ENCODE measurements at regions not wholly inside any gene's neighbourhood (a gene's known extent, or its start where the extent isn't known, plus 50 kb on each side); places are given as distances from the start of the nearest gene placed in this dataset.

DNA sequence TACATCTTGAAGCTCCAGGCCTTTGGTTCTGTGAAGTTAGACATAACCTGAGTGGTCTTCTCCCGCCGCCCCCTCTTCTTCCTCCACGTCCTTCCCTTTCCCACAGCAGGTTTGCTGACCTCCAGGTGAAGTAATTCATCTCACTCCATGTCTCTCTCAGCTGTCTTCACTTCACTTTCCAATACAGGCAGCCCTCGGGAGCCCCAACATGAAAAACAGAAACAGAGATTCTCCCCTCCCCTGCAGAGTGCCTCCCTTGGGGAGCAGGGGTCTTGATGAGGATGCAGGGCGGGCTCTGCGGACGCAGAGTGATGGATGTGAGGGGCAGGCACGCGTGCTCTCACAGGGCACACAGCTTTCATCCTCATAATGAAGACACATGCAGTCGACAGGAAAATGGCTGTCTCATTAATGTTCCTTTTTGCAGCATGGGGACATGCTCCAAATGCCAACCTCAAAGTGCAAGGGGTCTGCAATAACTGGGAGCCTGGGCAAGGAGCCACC is 95.6 kb downstream of the GPAM start:
- in situ Hi-C loops (cut with MboI; ENCODE audit: low sequenced_read_pairs) (no loop called here), intact Hi-C loops (cut with micrococcal nuclease) (no loop called here), dilution Hi-C loops (cut with HindIII; ENCODE audit: low sequenced_read_pairs, unreplicated experiment) (no loop called here)
- H3K23ac ChIP-seq (ENCODE audit: low read depth, low read length): no peak overlapping the region
- H2AK9ac ChIP-seq (replicated peaks; ENCODE audit: low read depth, low read length, poor library complexity): no peak overlapping the region
- H3K27ac ChIP-seq (ENCODE audit: insufficient read depth, low read length): no peak overlapping the region
- no peak overlapping the region for H2BK5ac ChIP-seq (ENCODE audit: low read depth, low read length, poor library complexity, severe bottlenecking)
- no peak overlapping the region for H3K4me2 ChIP-seq (ENCODE audit: low read depth, low read length)
- H2AFZ ChIP-seq (replicated peaks; ENCODE audit: low read length, poor library complexity): no peak overlapping the region
- H3K4me1 ChIP-seq (ENCODE audit: control insufficient read depth, insufficient read depth, low read length): no peaks in the 10 kb centered on the region
- no peaks in the 10 kb centered on the region for H3K79me1 ChIP-seq (ENCODE audit: low read depth in 1 of 2, low read length in 2 of 2)
- 0 out of 2 replicates have a peak, but pooled peaks cover 2% of the 10 kb centered on the region for H3K9me3 ChIP-seq (ENCODE audit: control insufficient read depth, insufficient read depth, low read length)
- no peaks in the 10 kb centered on the region for H3K36me3 ChIP-seq (ENCODE audit: control insufficient read depth, insufficient read depth, low read length)
- H2BK15ac ChIP-seq (ENCODE audit: low read depth, low read length): no peak overlapping the region
- H3K9ac ChIP-seq (ENCODE audit: low read depth, low read length): no peak overlapping the region
- no peak overlapping the region for H3K56ac ChIP-seq (ENCODE audit: extremely low read depth, insufficient read depth, low read length)
- no peaks in the 10 kb centered on the region for H3K9me1 ChIP-seq (ENCODE audit: insufficient read depth, low read length)
- ATAC-seq (ENCODE audit: low read depth): no peak
- H3K18ac ChIP-seq (ENCODE audit: low read depth, low read length): no peak overlapping the region
- H3K14ac ChIP-seq (replicated peaks; ENCODE audit: low read depth, low read length): no peak overlapping the region
- no peak overlapping the region for H3K4me3 ChIP-seq (ENCODE audit: insufficient read depth, low read depth, low read length)
- WGBS, 2 experiments (ENCODE audit: extremely low coverage in 2 of 2, insufficient read length in 1 of 2): 11% methylated on average over 3 of the region's 10 CpGs; no CpG with 5 or more reads in 1 of the 2 experiments
- POLR2A ChIA-PET (ENCODE audit: unreplicated experiment): no interaction called here
- no peak overlapping the region for H4K91ac ChIP-seq (ENCODE audit: insufficient read depth, low read depth, low read length)
- no peaks in the 10 kb centered on the region for H3K27me3 ChIP-seq (ENCODE audit: control insufficient read depth, insufficient read depth, low read length)
- no peak overlapping the region for H4K8ac ChIP-seq (ENCODE audit: low read depth in 2 of 2, low read length in 2 of 2)
- no peaks in the 10 kb centered on the region for H4K20me1 ChIP-seq (ENCODE audit: insufficient read depth, low read length)
- TF ChIP-seq RFX5 (IDR thresholded peaks at IDR 0.05; ENCODE audit: low read depth, low read length) (no peak), POLR2A (IDR thresholded peaks at IDR 0.05; ENCODE audit: low read depth, low read length) (no peak), MAZ (IDR thresholded peaks at IDR 0.05; ENCODE audit: borderline replicate concordance, low read depth, low read length) (no peak), NFE2L2 (IDR thresholded peaks at IDR 0.05; ENCODE audit: low read depth, low read length) (no peak), CEBPB (IDR thresholded peaks at IDR 0.05; ENCODE audit: low read depth, low read length) (no peak)
- TF ChIP-seq, protein P1, sequence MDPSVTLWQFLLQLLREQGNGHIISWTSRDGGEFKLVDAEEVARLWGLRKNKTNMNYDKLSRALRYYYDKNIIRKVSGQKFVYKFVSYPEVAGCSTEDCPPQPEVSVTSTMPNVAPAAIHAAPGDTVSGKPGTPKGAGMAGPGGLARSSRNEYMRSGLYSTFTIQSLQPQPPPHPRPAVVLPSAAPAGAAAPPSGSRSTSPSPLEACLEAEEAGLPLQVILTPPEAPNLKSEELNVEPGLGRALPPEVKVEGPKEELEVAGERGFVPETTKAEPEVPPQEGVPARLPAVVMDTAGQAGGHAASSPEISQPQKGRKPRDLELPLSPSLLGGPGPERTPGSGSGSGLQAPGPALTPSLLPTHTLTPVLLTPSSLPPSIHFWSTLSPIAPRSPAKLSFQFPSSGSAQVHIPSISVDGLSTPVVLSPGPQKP (IDR thresholded peaks at IDR 0.05; ENCODE audit: borderline replicate concordance, low read depth, low read length): no peak
- no peak for DNase-seq
- H4K5ac ChIP-seq (ENCODE audit: low read depth, low read length): no peak overlapping the region
- H2BK120ac ChIP-seq (ENCODE audit: low read depth, low read length): no peak overlapping the region
- no TSS peak for BruUV-seq (replicated peaks)
- H2AK5ac ChIP-seq (ENCODE audit: low read depth, low read length): no peak overlapping the region
- no peak overlapping the region for H3K4ac ChIP-seq (ENCODE audit: low read depth, low read length)
- H2BK20ac ChIP-seq (ENCODE audit: low read depth, low read length): no peak overlapping the region
- CTCF ChIA-PET: no interaction called here
